Stimulated activated CD4-positive, alpha-beta T cell treated with anti-CD3 and anti-CD28 coated beads, TNF-alpha, amount 100 ng/mL, for 24 hours (primary cell): ENCODE measurements at regions not wholly inside any gene's neighbourhood (a gene's known extent, or its start where the extent isn't known, plus 50 kb on each side); places are given as distances from the start of the nearest gene placed in this dataset.

Experiments used
- DNase-seq, 3 experiments: peaks; one replicate each; pipeline ENCODE4 v3.0.0-alpha.2; 2020; ENCODE audit warnings: low read depth in 3 of 3

DNA sequence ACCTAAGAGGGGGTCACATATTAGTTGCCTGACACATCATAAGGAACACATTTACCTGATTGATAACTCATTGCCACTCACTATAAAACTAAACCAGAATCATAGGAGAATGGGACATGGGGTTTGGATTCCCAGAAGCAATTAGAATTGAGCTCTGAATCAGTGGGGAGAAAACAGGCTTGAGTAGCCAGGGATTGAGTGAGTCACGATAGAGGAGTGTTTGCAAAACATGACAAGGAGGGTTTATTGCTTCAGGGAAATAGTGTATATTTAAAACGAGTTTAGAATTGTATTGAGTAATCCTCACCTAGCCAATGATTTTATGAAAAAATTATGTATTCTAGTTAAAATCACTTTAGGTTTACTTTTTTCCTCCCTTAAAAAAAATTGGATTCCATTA lies 101.1 kb upstream of the THRB start:
- DNase-seq: no peak

DNA sequence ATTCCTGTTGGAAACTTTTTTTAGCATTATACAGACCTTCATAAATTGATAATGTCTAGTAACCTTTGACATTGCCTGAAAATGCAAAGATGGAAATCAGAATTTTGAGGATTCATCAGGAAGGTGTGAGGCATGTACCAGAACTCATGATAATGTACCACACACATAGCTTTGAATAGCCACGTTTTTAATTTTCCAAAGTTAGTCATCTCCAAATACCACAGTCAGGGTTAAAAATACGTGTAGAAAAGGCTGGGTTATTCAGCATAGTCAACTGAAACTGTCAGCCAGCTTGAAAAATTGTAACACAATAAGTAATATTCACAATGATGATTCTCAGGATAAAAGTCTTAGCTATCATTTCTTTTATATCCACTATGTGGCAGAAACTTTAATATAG lies 102.0 kb upstream of the THRB start:
- no peak for DNase-seq

DNA sequence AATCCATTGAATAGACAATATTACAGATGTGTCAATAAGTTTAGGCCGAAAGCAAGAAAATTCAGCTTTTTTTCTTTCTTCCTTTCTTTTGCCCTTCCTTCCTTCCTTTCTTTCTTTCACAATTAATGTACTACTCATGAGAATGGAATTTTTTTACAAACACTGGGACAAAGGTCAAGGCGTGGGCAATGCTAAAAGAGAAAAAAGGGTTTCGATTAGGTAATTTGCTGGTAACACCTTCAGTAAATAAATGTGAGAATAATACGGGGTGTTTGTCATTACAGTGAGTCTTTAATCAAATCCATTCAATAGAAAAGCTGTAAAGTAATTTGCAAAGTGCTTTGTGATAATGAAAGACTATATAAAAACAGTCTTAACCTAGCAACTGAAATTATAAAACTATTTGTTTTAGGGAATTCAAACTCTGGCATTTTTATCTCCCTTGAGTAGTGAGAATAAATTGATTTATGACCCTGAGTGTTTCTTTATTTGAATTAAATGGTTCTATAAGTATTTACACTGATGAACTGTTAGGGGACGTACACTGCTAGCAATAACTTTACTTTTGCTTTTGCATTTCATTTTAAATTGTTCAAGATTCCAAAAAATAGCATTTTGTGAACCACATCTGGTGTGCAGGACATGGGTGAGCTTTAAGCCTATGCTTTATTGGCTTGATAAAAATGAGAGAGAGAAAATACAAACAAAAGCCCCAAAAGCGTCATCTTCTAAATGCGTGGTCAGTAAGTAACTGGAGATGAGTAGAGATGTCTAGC lies 104.2 kb upstream of the THRB start:
- no peak for DNase-seq

DNA sequence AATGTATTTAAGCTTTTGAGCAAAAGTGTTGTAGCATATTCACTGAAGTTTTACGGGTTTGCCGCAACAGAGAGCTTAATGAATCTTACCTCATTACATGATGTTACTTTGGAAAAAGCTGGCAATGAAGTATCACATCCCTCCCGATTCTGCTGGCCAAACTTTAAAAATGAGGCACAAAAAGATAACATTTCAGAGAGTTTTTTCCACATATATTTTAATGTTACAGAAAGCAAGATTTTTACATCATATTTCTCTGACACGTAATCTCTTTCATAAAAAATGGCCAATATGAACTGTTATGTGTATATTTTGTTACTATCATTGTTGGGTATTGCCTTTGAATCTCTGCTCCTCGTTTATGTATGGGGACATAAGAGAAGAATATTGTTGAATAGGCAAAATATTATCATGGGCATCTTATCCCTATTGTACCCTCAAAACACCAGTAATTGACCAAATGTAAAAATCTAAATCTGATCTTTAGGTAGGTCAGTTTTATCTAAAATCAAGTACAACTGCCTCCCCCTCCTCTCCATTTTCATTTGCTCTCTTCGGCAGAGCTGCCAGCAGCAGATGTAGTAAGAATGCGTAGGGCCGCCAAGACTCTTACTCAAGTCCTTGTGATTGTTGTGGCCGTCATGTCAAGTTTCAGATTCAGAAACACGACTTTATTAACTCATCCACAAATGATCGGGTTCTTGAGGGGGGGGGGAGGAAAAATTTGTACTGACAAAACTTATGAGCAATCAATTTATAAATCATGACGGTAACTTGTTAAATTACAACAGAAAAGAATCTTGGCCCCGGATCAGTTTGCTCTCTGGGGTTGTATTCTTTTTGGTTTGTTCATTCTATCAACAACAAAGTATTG lies 106.7 kb upstream of the THRB start:
- DNase-seq: no peak

DNA sequence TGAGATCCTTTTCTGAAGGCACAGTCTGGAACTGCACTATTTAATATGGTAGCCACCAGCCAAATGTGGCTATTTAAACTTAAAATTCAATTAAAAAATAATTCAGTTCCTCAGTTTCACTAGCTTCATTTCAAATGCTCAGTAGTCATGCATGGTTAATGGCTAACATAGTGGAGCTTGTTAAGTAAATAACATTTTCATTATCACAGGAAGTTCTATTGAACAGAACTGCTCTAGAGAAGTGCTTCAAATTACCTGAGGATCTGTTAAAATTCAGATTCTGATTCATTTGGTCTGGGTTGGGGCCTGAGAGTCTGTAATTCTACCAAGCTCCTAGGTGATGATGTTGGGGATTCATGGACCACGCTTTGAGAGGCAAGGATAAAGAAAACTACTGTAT lies 109.6 kb upstream of the THRB start:
- DNase-seq: no peak

DNA sequence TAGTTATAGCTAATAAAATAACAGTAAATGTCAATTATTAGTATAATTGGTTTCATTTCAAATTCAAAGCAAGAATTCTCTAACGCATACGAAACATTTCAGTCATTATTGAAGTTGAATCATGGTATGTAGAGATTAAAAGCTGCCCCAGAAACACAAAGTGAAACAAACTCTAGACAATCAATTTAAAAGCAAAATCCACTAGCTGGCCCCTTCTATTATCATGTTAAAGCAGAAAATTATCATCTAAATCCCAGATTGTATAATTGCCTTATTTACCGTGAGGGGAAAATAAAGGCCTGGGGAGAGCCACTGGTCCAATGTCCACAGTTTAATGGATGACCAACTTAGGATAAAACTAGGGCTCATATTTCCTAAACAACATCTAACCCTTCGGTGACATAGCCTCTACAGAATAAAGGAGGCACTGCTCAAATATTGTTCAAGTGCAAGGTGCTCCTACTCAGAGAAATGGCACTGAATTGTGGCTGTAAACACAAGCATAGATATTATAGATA lies 110.9 kb upstream of the THRB start:
- DNase-seq: no peak

DNA sequence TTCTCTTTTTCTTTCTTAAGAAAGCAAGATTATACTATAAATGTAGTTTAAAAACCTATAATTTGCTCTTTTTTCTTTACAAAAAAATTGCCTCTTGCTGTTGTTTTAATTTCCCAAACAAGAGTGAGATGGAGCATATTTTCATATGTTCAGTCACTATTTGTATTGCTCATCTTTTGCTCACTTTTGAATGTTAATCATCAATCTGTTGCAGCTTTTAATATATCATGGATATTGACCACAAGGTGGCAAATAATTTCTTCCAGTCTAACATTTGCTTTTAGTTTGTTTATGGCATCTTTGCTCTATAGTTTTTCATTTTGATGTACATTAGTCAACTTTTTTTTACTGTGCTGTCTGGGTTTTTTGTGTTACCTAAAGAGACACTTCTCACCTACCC lies 112.6 kb upstream of the THRB start:
- no peak for DNase-seq

DNA sequence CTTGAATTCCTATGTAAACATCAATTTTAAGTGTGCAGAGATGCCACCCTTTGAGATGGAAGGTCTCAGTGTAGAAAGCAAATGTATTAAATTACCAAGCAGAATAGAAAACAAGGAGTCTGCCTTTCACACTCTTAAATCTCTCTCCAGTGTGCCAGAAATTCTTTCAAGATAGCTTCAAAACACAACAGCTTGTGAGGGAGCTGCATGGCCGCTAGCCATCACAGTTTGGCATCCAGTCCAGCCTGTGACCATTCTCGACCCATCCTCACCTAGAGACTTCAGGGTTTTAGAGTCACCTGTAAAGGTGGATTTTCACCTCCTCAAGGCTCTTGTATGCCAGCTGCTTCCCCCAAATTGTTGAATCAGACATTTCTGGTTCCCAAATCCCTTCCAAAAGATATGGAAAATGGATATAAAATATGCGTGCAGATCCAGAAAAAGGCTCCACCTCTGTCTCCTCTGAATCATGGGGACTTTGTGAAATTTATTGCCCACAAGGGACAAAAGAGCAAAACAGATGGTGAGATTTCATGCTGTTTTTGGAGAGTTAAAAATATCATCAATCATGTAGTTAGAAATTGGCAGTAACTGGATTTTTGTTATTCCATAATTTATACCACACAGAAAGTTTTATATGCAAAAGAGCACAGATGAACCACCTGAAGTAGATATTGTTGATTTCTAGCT lies 114.2 kb upstream of the THRB start:
- DNase-seq: no peak

DNA sequence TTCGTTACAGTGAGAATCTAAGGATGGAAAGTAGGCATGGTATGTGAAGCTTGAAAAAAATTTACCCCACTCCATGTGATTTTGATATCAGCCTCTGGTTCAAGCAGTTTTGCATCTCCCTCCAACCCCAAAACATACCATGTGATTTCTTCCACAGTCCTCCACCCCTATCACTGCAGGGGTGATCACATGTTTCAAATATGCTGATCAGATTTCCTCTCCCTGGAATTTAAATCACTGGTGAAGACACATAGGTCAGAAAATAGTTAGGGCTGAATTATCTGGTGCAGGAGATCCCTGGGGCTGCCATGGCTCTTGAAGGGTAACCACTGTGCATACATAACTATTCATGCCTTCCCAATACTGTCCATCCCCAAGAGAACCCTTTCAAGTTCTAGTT lies 119.7 kb upstream of the THRB start:
- no peak for DNase-seq

DNA sequence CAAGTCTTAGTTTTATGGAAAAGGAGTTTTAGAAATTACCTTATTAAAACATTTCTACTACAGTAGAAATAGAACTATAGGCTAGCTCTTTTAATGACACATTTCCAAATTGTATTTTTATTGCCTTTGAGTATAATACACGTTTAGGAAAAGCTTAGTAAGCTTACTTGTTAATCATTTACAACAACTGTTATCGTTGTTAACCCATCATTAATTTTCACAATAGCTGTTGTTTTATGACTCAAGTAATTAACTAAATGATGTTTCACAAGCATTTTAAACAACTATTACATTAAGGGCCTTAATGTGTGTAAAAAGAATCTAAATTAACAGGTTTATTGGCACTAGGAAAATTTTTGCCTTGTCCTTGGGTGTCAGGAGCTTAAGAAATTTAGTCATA lies 120.5 kb upstream of the THRB start:
- no peak for DNase-seq

DNA sequence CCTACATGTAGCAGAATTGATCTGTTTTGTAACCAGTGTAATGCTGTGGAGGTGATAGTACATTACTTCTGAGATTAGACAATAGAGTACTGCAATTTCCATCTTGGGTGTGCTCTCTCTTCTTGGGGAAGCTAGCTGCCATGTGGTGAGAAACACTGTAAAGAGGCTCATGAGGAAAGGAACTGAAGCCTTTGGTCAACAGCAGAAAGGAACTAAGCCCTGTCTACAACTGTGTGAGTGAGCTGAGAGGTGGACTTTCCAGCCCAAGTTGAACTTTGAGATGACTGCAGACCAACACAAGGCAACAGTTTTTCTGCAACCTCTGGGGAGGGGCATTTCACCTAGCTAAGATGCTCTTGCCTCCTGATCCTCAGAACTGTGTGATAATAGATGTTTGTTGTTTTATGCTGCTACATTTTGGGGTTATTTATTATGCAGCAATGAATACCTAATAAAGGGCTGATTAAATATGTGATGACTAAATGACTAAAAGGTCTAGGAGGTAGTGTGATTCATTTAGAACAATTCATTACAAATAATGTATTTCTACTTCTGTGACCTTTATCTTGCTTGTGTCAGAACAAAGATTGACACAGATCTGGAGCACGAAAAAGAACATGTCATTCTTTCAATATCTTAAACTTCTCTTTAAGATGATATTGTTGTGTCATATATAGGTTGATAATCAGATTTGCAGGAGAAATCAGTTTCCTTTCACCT lies 121.6 kb upstream of the THRB start:
- no peak for DNase-seq

DNA sequence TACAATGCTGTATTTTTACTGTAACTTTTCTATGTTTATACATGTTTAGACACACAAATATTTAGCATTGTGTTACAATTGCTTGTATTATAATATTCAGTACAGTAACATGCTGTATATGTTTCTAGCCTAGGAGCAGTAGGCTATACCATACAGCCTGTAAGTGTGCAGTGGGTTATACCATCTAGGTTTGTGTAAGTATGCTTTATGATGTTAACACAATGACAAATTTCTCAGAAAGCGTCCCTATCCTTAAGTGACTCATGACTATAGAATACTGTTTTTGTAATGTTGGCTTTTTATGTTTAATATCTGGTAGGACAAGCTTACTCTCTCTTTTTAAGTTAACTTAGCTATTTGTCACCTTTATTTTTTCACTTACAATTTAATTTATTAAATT lies 127.5 kb upstream of the THRB start:
- no peak for DNase-seq

DNA sequence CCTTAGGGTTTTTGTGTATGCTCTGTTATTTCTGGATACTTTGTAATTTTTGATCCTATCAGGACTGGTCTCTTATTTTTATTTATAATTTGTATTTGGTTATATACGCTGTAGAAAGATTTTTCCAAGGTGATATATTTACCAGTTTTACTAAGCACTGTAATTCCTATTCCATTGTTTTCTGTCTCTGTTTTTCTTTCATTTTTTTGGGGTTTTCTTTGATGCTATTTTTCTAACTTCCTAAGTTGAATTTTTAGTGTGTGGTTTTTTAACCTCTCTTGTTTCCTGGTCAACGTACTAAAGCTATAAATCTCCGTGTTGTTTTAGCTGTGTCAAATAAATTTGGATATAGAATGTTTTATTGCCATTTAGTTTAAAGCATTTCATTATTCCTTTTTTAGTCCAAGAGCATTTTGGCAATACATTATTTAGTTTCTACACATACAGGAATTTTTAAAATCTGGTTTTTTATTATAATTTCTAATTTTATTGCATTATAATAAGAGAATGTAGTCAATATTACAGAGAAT lies 128.1 kb upstream of the THRB start:
- no peak for DNase-seq

DNA sequence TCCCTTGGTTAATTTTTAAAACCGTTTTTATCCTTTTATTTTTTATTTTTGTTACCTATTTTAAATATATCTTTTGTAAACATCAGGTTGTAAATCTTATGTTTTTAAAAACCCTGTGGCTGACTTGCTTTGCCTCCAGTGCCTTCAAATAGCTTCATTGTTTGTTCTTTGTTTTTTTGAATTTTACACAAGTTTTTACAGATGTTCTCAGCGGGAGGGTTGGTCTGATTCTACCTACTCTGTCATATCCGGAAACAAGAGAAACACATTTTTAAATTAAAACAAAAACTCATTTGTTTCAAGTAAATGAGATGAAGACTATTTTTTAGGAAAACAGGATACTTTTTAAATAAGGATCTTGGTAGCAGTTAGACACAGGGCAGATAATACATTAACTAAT lies 129.0 kb upstream of the THRB start:
- DNase-seq: no peak

DNA sequence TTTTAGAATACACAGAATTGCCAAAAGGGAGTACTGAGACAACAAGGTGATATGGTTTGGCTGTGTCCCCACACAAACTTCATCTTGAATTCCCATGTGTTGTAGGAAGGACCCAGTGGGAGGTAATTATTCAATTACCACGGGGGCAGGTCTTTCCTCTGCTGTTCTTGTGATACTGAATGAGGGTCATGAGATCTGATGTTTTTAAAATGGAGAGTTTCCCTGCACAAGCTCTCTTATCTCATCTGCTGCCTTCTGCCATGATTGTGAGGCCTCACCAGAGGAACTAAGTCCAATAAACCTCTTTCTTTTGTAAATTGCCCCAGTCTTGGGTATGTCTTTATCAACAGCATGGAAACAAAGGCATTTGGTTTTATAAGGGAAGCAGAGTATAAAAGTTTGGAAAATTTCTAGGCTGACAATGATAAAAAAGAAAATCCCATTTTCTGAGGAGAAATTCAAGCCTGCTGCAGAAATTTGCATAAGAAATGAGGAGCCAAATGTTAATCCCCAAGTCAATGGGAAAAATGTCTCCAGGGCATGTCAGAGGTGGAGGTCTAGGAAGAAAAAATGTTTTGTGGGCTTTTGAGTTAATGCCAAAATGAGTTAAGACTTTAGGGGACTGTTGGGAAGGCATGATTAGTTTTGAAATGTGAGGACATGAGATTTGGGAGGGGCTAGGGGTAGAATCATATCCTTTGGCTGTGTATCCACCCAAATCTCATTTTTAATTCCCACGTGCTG lies 130.5 kb upstream of the THRB start:
- no peak for DNase-seq

DNA sequence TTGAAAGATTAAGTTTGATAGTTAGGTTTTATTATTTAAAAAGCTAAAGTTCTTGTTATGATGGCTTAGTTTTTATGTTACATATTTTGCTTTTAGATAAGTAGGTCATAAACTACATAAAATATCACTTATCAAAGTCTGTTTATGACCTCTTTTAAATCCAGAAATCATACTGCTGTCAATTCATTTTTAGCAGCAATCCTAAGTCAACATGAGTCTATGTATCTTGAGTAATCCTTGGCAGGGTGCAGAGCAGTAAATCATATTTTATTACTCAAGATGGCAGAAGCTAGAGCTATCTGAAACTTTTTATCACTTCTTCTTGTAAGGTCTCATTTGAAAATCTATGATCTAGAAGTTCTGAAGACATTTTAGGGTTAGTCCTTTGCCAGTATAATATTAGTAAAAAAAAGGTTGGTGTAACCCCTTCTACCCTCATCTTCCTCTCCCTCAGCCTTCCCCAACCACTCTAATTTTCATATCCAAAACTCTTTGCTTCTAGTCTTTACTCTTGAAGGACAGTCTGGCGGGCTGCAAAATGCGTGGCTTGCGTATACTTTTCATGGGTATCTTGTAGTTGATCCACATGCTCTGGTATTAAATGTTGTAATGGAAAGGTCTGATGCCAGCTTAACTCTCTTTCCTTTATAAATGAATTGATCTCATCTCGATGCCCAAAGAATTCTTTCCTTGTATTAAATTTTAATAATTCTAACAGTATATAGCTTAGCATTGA lies 134.0 kb upstream of the THRB start:
- DNase-seq: no peak

DNA sequence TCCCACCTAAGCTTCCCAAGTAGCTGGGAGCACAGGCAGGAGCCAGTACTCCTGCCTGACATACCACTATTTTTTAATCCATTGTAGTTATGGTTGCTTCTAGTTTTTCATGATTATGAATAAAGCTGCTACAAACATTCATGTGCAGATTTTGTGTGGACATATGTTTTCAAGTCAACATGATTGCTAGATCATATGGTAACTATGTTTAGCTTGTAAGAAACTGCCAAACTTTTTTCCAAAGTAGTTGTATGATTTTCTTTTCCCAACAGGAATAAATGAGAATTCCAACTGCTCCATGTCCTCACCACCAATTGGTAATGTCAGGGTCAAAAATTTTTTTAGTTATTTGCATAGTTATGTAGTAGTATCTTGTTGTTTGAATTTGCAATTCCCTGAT lies 136.8 kb upstream of the THRB start:
- no peak for DNase-seq

DNA sequence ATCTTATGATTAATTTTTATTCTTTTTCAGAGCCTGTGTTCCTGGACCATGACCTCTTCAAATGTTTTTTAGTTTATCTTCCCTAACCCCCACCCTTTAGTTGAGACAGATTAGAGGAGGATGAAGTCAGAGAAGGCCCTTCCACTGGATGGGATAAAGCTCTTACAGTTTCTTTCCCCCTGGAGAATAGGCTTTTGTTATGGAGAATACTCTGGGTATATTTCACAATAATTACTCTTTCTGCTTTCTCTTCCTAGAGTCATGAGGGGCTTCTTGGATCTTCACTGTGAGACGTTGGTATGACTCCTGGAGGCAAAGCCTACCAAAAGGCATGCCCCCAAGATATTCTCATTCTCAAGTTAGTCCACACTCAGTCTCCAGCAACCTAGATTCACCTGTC lies 144.4 kb upstream of the THRB start:
- no peak for DNase-seq

DNA sequence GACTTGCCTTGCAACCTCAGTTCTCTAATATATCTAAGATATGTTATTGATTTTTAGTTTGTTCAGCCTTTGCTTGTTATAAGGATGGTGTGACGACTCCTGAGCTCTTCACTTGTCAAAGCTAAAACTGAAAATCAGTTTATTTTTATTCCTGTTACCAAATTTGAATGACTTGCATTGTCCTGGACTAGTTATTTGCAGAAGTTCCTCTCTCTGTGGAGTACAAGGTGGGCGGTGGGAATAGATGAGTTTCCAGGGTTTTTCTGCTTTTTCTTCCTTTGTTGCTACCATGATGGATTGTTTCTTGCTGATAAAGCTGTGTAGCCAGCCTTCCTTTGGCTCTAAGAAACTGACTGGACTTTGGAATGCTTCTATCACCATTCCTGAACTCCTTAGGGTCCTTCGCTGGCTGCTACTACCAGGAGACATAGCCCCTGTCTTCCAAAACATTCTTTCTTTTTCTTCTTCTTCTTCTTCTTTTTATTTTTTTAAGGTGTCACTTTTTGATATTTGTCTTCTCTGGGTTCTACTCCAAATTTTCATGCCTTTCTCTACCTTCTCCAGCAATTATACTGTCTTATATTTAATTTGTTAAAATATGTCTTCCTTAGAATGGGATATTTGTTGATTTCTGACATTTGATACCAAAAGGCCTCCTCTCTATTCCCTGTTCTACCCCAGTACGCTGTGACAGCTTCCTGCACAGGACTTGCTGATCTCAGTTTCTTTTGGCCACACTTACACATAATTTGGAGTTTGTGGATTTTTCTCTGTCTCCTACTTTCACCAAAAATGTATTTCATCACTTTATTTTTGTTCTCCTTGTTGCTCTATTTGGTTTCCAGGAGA lies 145.1 kb upstream of the THRB start:
- no peak for DNase-seq
